ENCODE measurements at regions not wholly inside any gene's neighbourhood (a gene's known extent, or its start where the extent isn't known, plus 50 kb on each side); places are given as distances from the start of the nearest gene placed in this dataset.

- no peak for DNase-seq (ENCODE audit: low read depth in 2 of 2)
Observed at GRCh38 chr7:94054130-94054529, 50.0 kb upstream of the BET1 start.

- DNase-seq (ENCODE audit: low read depth in 2 of 2) = no peak
Observed at GRCh38 chr7:94055963-94056362, 51.8 kb upstream of the BET1 start.

GRCh38 chr7:94056796-94057207, 52.6 kb upstream of the BET1 start:
- DNase-seq (ENCODE audit: low read depth in 2 of 2) = no peak

- DNase-seq (ENCODE audit: low read depth in 2 of 2) = no peak
Observed at GRCh38 chr7:94057955-94058354, 53.8 kb upstream of the BET1 start.

- no peak for DNase-seq (ENCODE audit: low read depth in 2 of 2)
Observed at GRCh38 chr7:94059746-94060145, 55.6 kb upstream of the BET1 start.

GRCh38 chr7:94060752-94061151, 56.6 kb upstream of the BET1 start:
- no peak for DNase-seq (ENCODE audit: low read depth in 2 of 2)

GRCh38 chr7:94061326-94061725, 57.2 kb upstream of the BET1 start:
- DNase-seq (ENCODE audit: low read depth in 2 of 2) = no peak

GRCh38 chr7:94062372-94062771, 58.2 kb upstream of the BET1 start:
- DNase-seq (ENCODE audit: low read depth in 2 of 2) = no peak

GRCh38 chr7:94064541-94065191, 60.5 kb upstream of the BET1 start:
- no peak for DNase-seq (ENCODE audit: low read depth in 2 of 2)

GRCh38 chr7:94067047-94067446, 62.9 kb upstream of the BET1 start:
- DNase-seq (ENCODE audit: low read depth in 2 of 2) = no peak

- DNase-seq (ENCODE audit: low read depth in 2 of 2) = no peak
Observed at GRCh38 chr7:94067506-94067905, 63.4 kb upstream of the BET1 start.

GRCh38 chr7:94069162-94069739, 65.1 kb upstream of the BET1 start:
- no peak for DNase-seq (ENCODE audit: low read depth in 2 of 2)

GRCh38 chr7:94080551-94080950, 76.4 kb upstream of the BET1 start:
- no peak for DNase-seq (ENCODE audit: low read depth in 2 of 2)

- DNase-seq (ENCODE audit: low read depth in 2 of 2) = no peak
Observed at GRCh38 chr7:94082126-94082525, 78.0 kb upstream of the BET1 start.

GRCh38 chr7:94087664-94088352, 83.7 kb upstream of the BET1 start:
- DNase-seq (ENCODE audit: low read depth in 2 of 2) = peak; percentile 8 to 21

GRCh38 chr7:94088560-94088959, 84.4 kb upstream of the BET1 start:
- no peak for DNase-seq (ENCODE audit: low read depth in 2 of 2)

GRCh38 chr7:94089806-94090205, 85.7 kb upstream of the BET1 start:
- DNase-seq (ENCODE audit: low read depth in 2 of 2) = no peak

GRCh38 chr7:94092980-94093379, 88.8 kb upstream of the BET1 start:
- DNase-seq (ENCODE audit: low read depth in 2 of 2) = no peak

GRCh38 chr7:94094298-94094697, 90.1 kb upstream of the BET1 start:
- no peak for DNase-seq (ENCODE audit: low read depth in 2 of 2)

- no peak for DNase-seq (ENCODE audit: low read depth in 2 of 2)
Observed at GRCh38 chr7:94095316-94096009, 91.3 kb upstream of the BET1 start.

GRCh38 chr7:94099679-94100078, 95.5 kb upstream of the BET1 start:
- no peak for DNase-seq (ENCODE audit: low read depth in 2 of 2)

GRCh38 chr7:94100723-94101345, 96.7 kb upstream of the BET1 start:
- DNase-seq (ENCODE audit: low read depth in 2 of 2) = no peak

Measured in stimulated activated CD8-positive, alpha-beta memory T cell treated with anti-CD3 and anti-CD28 coated beads, Interleukin-15, amount 100 ng/mL, for 48 hours (primary cell).